Smooth muscle cell (in vitro differentiated cells): ENCODE measurements at regions not wholly inside any gene's neighbourhood (a gene's known extent, or its start where the extent isn't known, plus 50 kb on each side); places are given as distances from the start of the nearest gene placed in this dataset.

ENCODE experiments used
- DNase-seq: peaks from one replicate; lab custom pipeline; 2025; ENCODE audit not compliant: unreplicated experiment; lab: John Stamatoyannopoulos, UW
- H2AFZ ChIP-seq: fragments of 200-600 bp; sonication (generic); 2 replicates; pipeline ENCODE4 v1.6.0; 2016; ENCODE audit warnings: antibody characterized with exemption, low read depth, mild to moderate bottlenecking
- H3F3A ChIP-seq: fragments of 200-600 bp; sonication (generic); 2 replicates; pipeline ENCODE4 v1.6.0; 2017; ENCODE audit warnings: antibody characterized with exemption, low read depth
- H3K27ac ChIP-seq: fragments of 200-600 bp; sonication (generic); 2 replicates; pipeline ENCODE4 v1.5.1; 2016; ENCODE audit warnings: low read depth, mild to moderate bottlenecking
- H3K27me3 ChIP-seq: fragments of 200-600 bp; sonication (generic); 2 replicates; pipeline ENCODE4 v1.6.1; 2016; ENCODE audit warnings: low read depth, mild to moderate bottlenecking
- H3K36me3 ChIP-seq: fragments of 200-600 bp; sonication (generic); 2 replicates; pipeline ENCODE4 v1.5.1; 2016; ENCODE audit warnings: low read depth
- H3K4me1 ChIP-seq: fragments of 200-600 bp; sonication (generic); 2 replicates; pipeline ENCODE4 v1.5.1; 2016; ENCODE audit warnings: low read depth
- H3K4me2 ChIP-seq: fragments of 200-600 bp; sonication (generic); 2 replicates; pipeline ENCODE4 v1.6.0; 2016; ENCODE audit warnings: mild to moderate bottlenecking
- H3K4me3 ChIP-seq: fragments of 200-600 bp; sonication (generic); 2 replicates; pipeline ENCODE4 v1.5.1; 2016; ENCODE audit warnings: mild to moderate bottlenecking
- H3K79me2 ChIP-seq: fragments of 200-600 bp; sonication (generic); 2 replicates; pipeline ENCODE4 v1.6.0; 2016; ENCODE audit warnings: low read depth, mild to moderate bottlenecking
- H3K9ac ChIP-seq: fragments of 200-600 bp; sonication (generic); 2 replicates; pipeline ENCODE4 v1.6.0; 2016; ENCODE audit warnings: low read depth
- H3K9me3 ChIP-seq: fragments of 200-600 bp; sonication (generic); replicated peaks from 2 replicates; pipeline ENCODE4 v1.5.1; 2016; ENCODE audit warnings: low read depth
- H4K20me1 ChIP-seq: fragments of 200-600 bp; sonication (generic); 2 replicates; pipeline ENCODE4 v1.6.0; 2016; ENCODE audit warnings: low read depth
- CTCF ChIP-seq: fragments of 200-600 bp; sonication (generic); IDR thresholded peaks from 2 replicates; pipeline ENCODE4 v1.5.1; 2017; ENCODE audit warnings: borderline replicate concordance, mild to moderate bottlenecking, antibody characterized with exemption; ENCODE audit not compliant: insufficient read depth, poor library complexity, severe bottlenecking
- WGBS: methylation state at CpG from one replicate; pipeline ENCODE4 v1.1.7; 2016; ENCODE audit warnings: low lambda C conversion rate; 5-methylcytosine and 5-hydroxymethylcytosine counted together

GRCh38 chr7:136710751-136711150 is 157.7 kb upstream of the CHRM2 start:
- Histone ChIP-seq H3K9me3 (no peaks in the 10 kb centered on the region), H3K9ac (no peak overlapping the region), H3K36me3 (no peaks in the 10 kb centered on the region), H3K27ac (no peak overlapping the region), H3K4me2 (no peak overlapping the region), H3K79me2 (no peaks in the 10 kb centered on the region), H4K20me1 (no peaks in the 10 kb centered on the region), H3K4me3 (no peak overlapping the region), H3F3A (peaks cover 10% of the 10 kb centered on the region), H2AFZ (no peak overlapping the region), H3K27me3 (no peaks in the 10 kb centered on the region), H3K4me1 (no peaks in the 10 kb centered on the region)
- TF ChIP-seq CTCF, result no peak
- no peak for DNase-seq

- H3K4me1 ChIP-seq, result no peaks in the 10 kb centered on the region
- H3K4me2 ChIP-seq, result peak overlapping the region; percentile 3
- H3K27me3 ChIP-seq, result no peaks in the 10 kb centered on the region
- WGBS, result 6% methylated on average over 1 of the region's 1 CpG
- no peak overlapping the region for H3K9ac ChIP-seq
- H3K36me3 ChIP-seq, result no peaks in the 10 kb centered on the region
- no peaks in the 10 kb centered on the region for H3K9me3 ChIP-seq
- H3K4me3 ChIP-seq, result no peak overlapping the region
- no peak overlapping the region for H3K27ac ChIP-seq
- H3K79me2 ChIP-seq, result no peaks in the 10 kb centered on the region
- H4K20me1 ChIP-seq, result no peaks in the 10 kb centered on the region
- TF ChIP-seq CTCF, result no peak
- no peak for DNase-seq
- peaks cover 10% of the 10 kb centered on the region for H3F3A ChIP-seq
- H2AFZ ChIP-seq, result no peak overlapping the region
Observed at GRCh38 chr7:136709876-136710275, 158.6 kb upstream of the CHRM2 start.

GRCh38 chr7:136702913-136703312 is 165.5 kb upstream of the CHRM2 start:
- H3K27me3 ChIP-seq, result no peaks in the 10 kb centered on the region
- H3K79me2 ChIP-seq, result no peaks in the 10 kb centered on the region
- H3F3A ChIP-seq, result peaks cover 4% of the 10 kb centered on the region
- no peak overlapping the region for H2AFZ ChIP-seq
- WGBS, result 94% methylated on average over 1 of the region's 1 CpG
- no peak overlapping the region for H3K27ac ChIP-seq
- no peak for TF ChIP-seq CTCF
- H3K9me3 ChIP-seq, result no peaks in the 10 kb centered on the region
- no peaks in the 10 kb centered on the region for H4K20me1 ChIP-seq
- no peak overlapping the region for H3K4me3 ChIP-seq
- no peak for DNase-seq
- no peak overlapping the region for H3K4me2 ChIP-seq
- H3K36me3 ChIP-seq, result no peaks in the 10 kb centered on the region
- H3K4me1 ChIP-seq, result no peaks in the 10 kb centered on the region
- H3K9ac ChIP-seq, result no peak overlapping the region

GRCh38 chr7:136698977-136699376 is 169.5 kb upstream of the CHRM2 start:
- WGBS, result 83% methylated on average over 2 of the region's 2 CpGs

More at GRCh38 chr7:136698977-136699376, 169.5 kb upstream of the CHRM2 start:
- Histone ChIP-seq H3K4me1 (no peaks in the 10 kb centered on the region), H2AFZ (no peak overlapping the region), H3K36me3 (no peaks in the 10 kb centered on the region), H3F3A (peaks cover 4% of the 10 kb centered on the region), H3K9me3 (no peaks in the 10 kb centered on the region), H3K27me3 (no peaks in the 10 kb centered on the region), H3K79me2 (no peaks in the 10 kb centered on the region), H4K20me1 (no peaks in the 10 kb centered on the region), H3K27ac (no peak overlapping the region), H3K4me2 (peak overlapping the region; percentile 33), H3K4me3 (no peak overlapping the region), H3K9ac (no peak overlapping the region)
- TF ChIP-seq CTCF, result no peak
- DNase-seq, result no peak
